T-helper 2 cell treated with Interferon-gamma antibody and Interleukin-4, amounts not matched to agents 5 μg/mL and 100 μg/mL, for 36 hours (primary cell): ENCODE measurements at regions not wholly inside any gene's neighbourhood (a gene's known extent, or its start where the extent isn't known, plus 50 kb on each side); places are given as distances from the start of the nearest gene placed in this dataset.

ENCODE experiments used
- DNase-seq: peaks from one replicate; pipeline ENCODE4 v3.0.0; 2021; ENCODE audit warnings: low spot score
- H3K27ac Mint-ChIP-seq: one replicate; pipeline ENCODE4 v1.8.0; 2021; ENCODE audit warnings: mild to moderate bottlenecking, mixed read lengths
- H3K27me3 Mint-ChIP-seq: one replicate; pipeline ENCODE4 v1.8.0; 2021; ENCODE audit warnings: low read depth, mixed read lengths
- H3K36me3 Mint-ChIP-seq: one replicate; pipeline ENCODE4 v1.8.0; 2021; ENCODE audit warnings: low read depth, mixed read lengths
- H3K4me1 Mint-ChIP-seq: one replicate; pipeline ENCODE4 v1.8.0; 2021; ENCODE audit warnings: low read depth, mixed read lengths
- H3K4me3 Mint-ChIP-seq: one replicate; pipeline ENCODE4 v1.8.0; 2022; ENCODE audit warnings: mild to moderate bottlenecking, moderate library complexity, mixed read lengths
- H3K9me3 Mint-ChIP-seq: one replicate; pipeline ENCODE4 v1.8.0; 2021; ENCODE audit warnings: mixed read lengths

DNA sequence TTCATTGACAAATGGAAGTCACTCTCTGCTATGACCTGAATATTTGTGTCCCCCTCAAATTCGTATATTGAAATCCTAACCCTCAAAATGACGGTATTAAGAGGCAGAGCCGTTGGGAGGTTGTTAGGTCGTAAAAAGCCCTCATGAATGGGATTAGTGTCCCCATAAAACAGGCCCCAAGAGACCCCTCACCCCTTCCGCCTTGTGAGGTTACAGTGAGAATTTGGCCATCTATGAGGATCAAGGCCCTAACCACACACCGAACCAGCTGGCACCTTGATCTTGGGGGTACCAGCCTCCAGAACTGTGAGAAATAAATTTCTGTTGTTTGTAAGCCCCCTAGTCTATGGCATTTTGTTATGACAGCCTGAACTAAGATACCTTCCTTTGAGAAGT lies 52.5 kb upstream of the SLC22A16 start:
- no peaks in the 10 kb centered on the region for H3K27me3 Mint-ChIP-seq
- no peak overlapping the region for H3K4me3 Mint-ChIP-seq
- no peaks in the 10 kb centered on the region for H3K36me3 Mint-ChIP-seq
- DNase-seq = no peak
- H3K9me3 Mint-ChIP-seq = no peaks in the 10 kb centered on the region
- H3K27ac Mint-ChIP-seq = no peak overlapping the region
- H3K4me1 Mint-ChIP-seq = peaks cover 37% of the 10 kb centered on the region

DNA sequence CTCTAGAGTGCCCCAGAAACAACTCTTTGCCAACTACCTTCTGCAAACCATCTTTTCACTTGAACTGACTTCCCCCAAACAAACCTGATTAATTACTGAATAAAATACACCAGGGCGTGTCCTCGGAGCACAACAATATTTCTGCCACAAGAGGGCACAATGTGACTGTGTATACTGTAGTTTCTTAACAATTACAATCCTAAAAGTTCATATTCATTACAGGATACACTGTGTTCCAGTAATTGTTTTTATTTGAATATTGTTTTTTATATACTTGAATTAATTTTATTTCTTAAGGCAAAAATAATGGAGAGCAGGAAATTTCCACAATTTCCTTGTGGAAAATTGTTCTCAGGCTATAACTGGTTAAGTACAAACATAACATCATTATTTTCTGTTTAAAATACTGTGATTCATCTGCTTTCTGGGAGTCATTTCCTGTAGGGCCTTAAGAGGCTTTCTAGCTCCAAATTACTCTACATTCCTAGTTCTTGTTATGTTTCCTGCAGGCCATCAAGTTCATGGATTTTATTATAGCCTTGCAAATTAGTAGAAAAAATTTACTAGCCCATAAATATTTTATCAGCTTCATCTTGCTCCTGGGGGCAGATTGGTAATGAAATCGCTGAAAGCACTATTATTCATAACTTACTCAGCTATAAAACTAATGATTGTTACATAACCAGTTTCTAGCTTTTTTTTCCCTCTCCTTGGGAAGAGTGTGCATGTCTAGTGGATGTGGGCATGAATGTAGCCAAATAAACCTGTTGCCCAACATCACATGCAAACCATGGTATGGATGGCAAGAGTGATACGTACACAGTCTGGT lies 51.9 kb upstream of the SLC22A16 start:
- no peak overlapping the region for H3K4me3 Mint-ChIP-seq

DNA sequence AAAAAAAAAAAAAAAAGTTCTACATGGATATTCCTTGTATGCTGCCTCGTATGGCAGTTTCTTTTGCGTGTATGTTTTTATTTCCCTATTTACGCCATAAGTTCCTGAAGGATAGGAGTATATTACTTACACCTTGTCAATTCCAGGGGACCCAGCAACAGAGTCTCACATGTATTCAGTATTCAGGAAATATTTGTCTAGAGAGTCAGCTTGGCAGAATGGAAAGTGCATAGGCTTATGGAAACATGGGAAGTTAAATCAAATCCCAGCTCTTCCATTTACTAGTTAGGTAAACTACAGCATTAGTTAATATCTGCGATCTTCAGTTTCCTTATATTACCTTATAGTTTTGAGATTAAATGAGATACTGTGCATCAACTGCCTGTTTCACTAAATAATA lies 51.1 kb upstream of the SLC22A16 start:
- Mint-ChIP-seq H3K27ac (no peak overlapping the region), H3K36me3 (no peaks in the 10 kb centered on the region), H3K9me3 (no peaks in the 10 kb centered on the region), H3K27me3 (no peaks in the 10 kb centered on the region), H3K4me3 (no peak overlapping the region), H3K4me1 (peaks cover 24% of the 10 kb centered on the region)
- no peak for DNase-seq

More for the DNA sequence above, 51.9 kb upstream of the SLC22A16 start:
- Mint-ChIP-seq H3K27ac (no peak overlapping the region), H3K36me3 (no peaks in the 10 kb centered on the region), H3K9me3 (no peaks in the 10 kb centered on the region), H3K27me3 (no peaks in the 10 kb centered on the region), H3K4me1 (peaks cover 31% of the 10 kb centered on the region)
- DNase-seq = peak; percentile 18

DNA sequence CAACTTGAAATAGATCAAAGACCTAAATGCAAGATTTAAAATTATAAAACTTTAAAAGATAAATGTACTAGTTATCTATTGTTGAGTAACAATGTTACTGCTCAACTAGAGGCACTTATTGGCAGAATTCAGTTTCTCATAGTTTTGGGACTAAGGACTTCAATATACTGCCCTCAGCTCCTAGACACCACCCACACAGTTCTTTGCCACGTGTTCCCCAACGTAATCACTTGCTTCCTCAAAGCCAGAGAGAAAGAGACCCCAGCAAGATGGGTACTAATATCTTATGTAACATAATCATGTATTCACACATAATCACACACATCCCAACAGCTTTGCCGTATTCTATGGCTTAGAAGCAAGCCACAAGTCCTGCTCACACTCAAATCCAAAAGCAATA lies 50.3 kb upstream of the SLC22A16 start:
- no peaks in the 10 kb centered on the region for H3K36me3 Mint-ChIP-seq
- H3K27ac Mint-ChIP-seq = no peak overlapping the region
- no peak for DNase-seq
- no peaks in the 10 kb centered on the region for H3K27me3 Mint-ChIP-seq
- no peaks in the 10 kb centered on the region for H3K9me3 Mint-ChIP-seq
- peaks cover 16% of the 10 kb centered on the region for H3K4me1 Mint-ChIP-seq
- H3K4me3 Mint-ChIP-seq = no peak overlapping the region
